ENCODE measurements at regions not wholly inside any gene's neighbourhood (a gene's known extent, or its start where the extent isn't known, plus 50 kb on each side); places are given as distances from the start of the nearest gene placed in this dataset.

DNA sequence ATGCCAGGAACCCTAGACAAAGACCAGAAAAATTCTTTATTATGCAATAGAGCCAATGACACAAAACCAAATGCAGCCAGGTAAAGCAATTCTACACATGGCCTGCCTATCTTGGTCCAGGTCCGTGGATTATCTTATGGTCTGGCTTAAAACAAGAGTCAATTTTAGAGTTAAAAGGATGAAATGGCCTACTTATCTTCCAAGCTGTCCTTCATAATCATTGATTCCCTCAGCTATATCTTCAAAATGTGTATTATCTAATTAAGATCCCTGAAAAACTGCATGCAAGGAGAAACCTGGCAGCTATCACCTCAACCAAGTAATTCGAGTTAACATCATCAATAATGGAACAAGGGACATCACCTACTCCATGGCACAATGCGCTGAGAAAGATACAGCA, 479.4 kb upstream of the NRP1 start:
- H2BK15ac ChIP-seq (ENCODE audit: low read length) = no peak overlapping the region
- CTCF ChIA-PET (ENCODE audit: partially characterized antibody) = interaction anchor here (0.9 kb wide), 1 partner anchor 10 kb away, joined by 4 read pairs; no protein-coding TSS in a partner anchor

More for the DNA sequence above, 479.4 kb upstream of the NRP1 start:
- Histone ChIP-seq H3K36me3 (ENCODE audit: control insufficient read depth in 2 of 4, insufficient read depth in 4 of 4, low read length in 3 of 4) (peaks cover 0 to 3% (median 0%) of the 10 kb centered on the region in 4 experiments; a peak in 1 of 8 replicates), H4K8ac (ENCODE audit: extremely low read depth, insufficient read depth, low read length) (no peak overlapping the region), H3K4me2 (ENCODE audit: insufficient read depth in 1 of 2, low read depth in 2 of 2, low read length in 2 of 2) (no peak overlapping the region), H4K5ac (ENCODE audit: insufficient read length, low read depth, low read length) (no peak overlapping the region), H3K9ac (replicated peaks in 1 of 4; ENCODE audit: extremely low read depth in 1 of 4, low read depth in 3 of 4, low read length in 3 of 4) (no peak overlapping the region), H2BK20ac (ENCODE audit: low read length) (no peak overlapping the region), H3K27me3 (replicated peaks in 1 of 4; ENCODE audit: control insufficient read depth in 3 of 4, extremely low read depth in 1 of 4, insufficient read depth in 3 of 4, low read length in 3 of 4) (no peaks in the 10 kb centered on the region), H3K4me3 (ENCODE audit: extremely low read depth in 1 of 4, insufficient read depth in 2 of 4, low read depth in 3 of 4, low read length in 4 of 4) (no peak overlapping the region), H3K14ac (ENCODE audit: insufficient read length) (no peak overlapping the region), H3K23ac (ENCODE audit: insufficient read length) (no peak overlapping the region), H3K9me3 (ENCODE audit: insufficient read depth in 2 of 2, low read depth in 1 of 2, low read length in 1 of 2) (peaks cover 0 to 8% of the 10 kb centered on the region in 2 experiments; a peak in 2 of 4 replicates), H2BK120ac (replicated peaks; ENCODE audit: low read depth, low read length) (no peak overlapping the region), H3K4ac (replicated peaks; ENCODE audit: insufficient read length, low read depth, low read length) (no peak overlapping the region), H3K18ac (ENCODE audit: extremely low read depth, low read length) (no peak overlapping the region), H3K4me1 (replicated peaks in 1 of 4; ENCODE audit: control insufficient read depth in 3 of 4, insufficient read depth in 4 of 4, low read length in 3 of 4) (peaks cover 0 to 2% (median 0%) of the 10 kb centered on the region in 4 experiments; a peak in 1 of 7 replicates), H3K27ac (ENCODE audit: low read depth, low read length) (no peak overlapping the region), H2BK12ac (ENCODE audit: low read depth, low read length) (no peak overlapping the region), H4K91ac (replicated peaks; ENCODE audit: insufficient read length, low read length) (no peak overlapping the region), H3K56ac (replicated peaks; ENCODE audit: insufficient read length, low read depth, low read length) (no peak overlapping the region), H2BK5ac (ENCODE audit: low read depth, low read length) (no peak overlapping the region), H4K20me1 (replicated peaks in 1 of 2; ENCODE audit: control insufficient read depth in 1 of 2, insufficient read depth in 2 of 2, low read length in 2 of 2) (no peaks in the 10 kb centered on the region), H3K79me2 (ENCODE audit: control insufficient read depth in 1 of 2, insufficient read depth in 2 of 2, low read length in 2 of 2) (no peaks in the 10 kb centered on the region), H2AK5ac (ENCODE audit: low read depth, low read length) (no peak overlapping the region), H3K23me2 (ENCODE audit: low read depth, low read length) (no peaks in the 10 kb centered on the region), H3K79me1 (ENCODE audit: low read depth, low read length) (no peaks in the 10 kb centered on the region), H2AFZ (ENCODE audit: low read length) (no peak overlapping the region)
- 73% methylated on average over 3 of the region's 3 CpGs; no CpG with 5 or more reads in 1 of the 2 experiments for WGBS, 2 experiments (ENCODE audit: extremely low coverage in 1 of 2, insufficient coverage in 1 of 2, insufficient read length in 1 of 2, insufficient replicate concordance in 2 of 2, low coverage in 1 of 2, low lambda C conversion rate in 2 of 2, missing lambda C conversion rate in 1 of 2)
- no peak for FAIRE-seq
- POLR2A ChIA-PET (ENCODE audit: partially characterized antibody) = no interaction called here
- TF ChIP-seq ZNF274 (IDR thresholded peaks at IDR 0.05; ENCODE audit: borderline replicate concordance, extremely low read depth, low read length) (no peak), HDAC2 (IDR thresholded peaks at IDR 0.05; ENCODE audit: borderline replicate concordance in 1 of 2, low read depth in 2 of 2, low read length in 2 of 2) (no peak), CREB1 (IDR thresholded peaks at IDR 0.05) (no peak), SP1 (IDR thresholded peaks at IDR 0.05; ENCODE audit: low read depth, low read length) (no peak), USF2 (IDR thresholded peaks at IDR 0.05; ENCODE audit: low read length) (no peak), BCL11A (IDR thresholded peaks at IDR 0.05; ENCODE audit: low read depth in 2 of 2, low read length in 2 of 2) (no peak), NRF1 (IDR thresholded peaks at IDR 0.05; ENCODE audit: low read depth, low read length) (no peak)
- DNase-seq (ENCODE audit: low read depth in 1 of 2, low spot score in 2 of 2) = no peak

All from H1 (cell line).